K562 (cell line): ENCODE measurements at regions not wholly inside any gene's neighbourhood (a gene's known extent, or its start where the extent isn't known, plus 50 kb on each side); places are given as distances from the start of the nearest gene placed in this dataset.

Experiments
- ATAC-seq: fragments of 200-7000 bp; cut with Tn5 transposase; 3 replicates; pipeline ENCODE4 v1.9.1; 2020; ENCODE audit warnings: moderate library complexity
- BruUV-seq: library from RNA; stranded (reverse); fragments of 400-500 nt; replicated peaks from 2 replicates; lab custom pipeline; 2021; lab: Mats Ljungman, UMichigan
- CTCF ChIA-PET: fragments of 300-600 bp; formaldehyde crosslinking; extraction: SDS; loops from one replicate; lab custom pipeline; 2021; ENCODE audit warnings: low intra/inter-chr PET ratio; lab: Yijun Ruan, JAX
- POLR2A ChIA-PET: fragments of 300-600, 350-650 bp; sonication (Branson Sonifier 250); formaldehyde crosslinking; extraction: SDS; loops from one replicate; lab custom pipeline; 2021; ENCODE audit warnings: antibody characterized with exemption, inconsistent platforms; lab: Yijun Ruan, JAX
- DNase-seq, 4 experiments: peaks; one replicate each; pipeline versions ENCODE4 v3.0.0 to v3.0.0-alpha.2; 2011 to 2018; ENCODE audit warnings: low spot score in 3 of 4, mixed read lengths in 3 of 4; ENCODE audit errors: extremely low read depth in 1 of 4
- FAIRE-seq: peaks from 2 replicates; lab custom pipeline; 2011; peaks lifted over from hg19 to GRCh38; lab: Jason Lieb, UNC
- H2AFZ ChIP-seq: 2 replicates; pipeline ENCODE4 v1.6.0; 2011; ENCODE audit warnings: low read depth, low read length, control low read depth, inconsistent platforms
- H3K27ac ChIP-seq: fragments of 200-600 bp; 3 replicates; pipeline ENCODE4 v1.8.0; 2011; ENCODE audit warnings: low read depth, mild to moderate bottlenecking, control low read depth, inconsistent platforms, low read length, moderate library complexity, mixed read lengths; ENCODE audit errors: extremely low read depth
- H3K27me3 ChIP-seq, 2 experiments: fragments of 300-600 bp in 1 of 2; 2 replicates in 1 of 2; 3 replicates in 1 of 2; pipeline versions ENCODE4 v1.6.0 to v1.8.0; 2011; ENCODE audit warnings: inconsistent platforms in 2 of 2, low read length in 2 of 2, mild to moderate bottlenecking in 1 of 2, mixed read lengths in 1 of 2, moderate library complexity in 1 of 2; ENCODE audit not compliant: control insufficient read depth in 2 of 2, insufficient read depth in 2 of 2
- H3K36me3 ChIP-seq: fragments of 300-600 bp; 3 replicates; pipeline ENCODE4 v1.8.0; 2011; ENCODE audit warnings: mild to moderate bottlenecking, low read length, inconsistent platforms; ENCODE audit not compliant: control insufficient read depth, insufficient read depth
- H3K4me1 ChIP-seq, 2 experiments: fragments of 200-600 bp in 1 of 2; replicated peaks in 1 of 2; 2 replicates in 1 of 2; 3 replicates in 1 of 2; pipeline versions ENCODE4 v1.5.1 to v1.8.0; 2011; ENCODE audit warnings: inconsistent platforms in 2 of 2, low read length in 2 of 2, mild to moderate bottlenecking in 1 of 2, mixed read lengths in 1 of 2, moderate library complexity in 1 of 2; ENCODE audit not compliant: control insufficient read depth in 2 of 2, insufficient read depth in 2 of 2
- H3K4me2 ChIP-seq: 2 replicates; pipeline ENCODE4 v1.6.1; 2011; ENCODE audit warnings: low read length, control low read depth, inconsistent platforms, mixed read lengths; ENCODE audit not compliant: insufficient read depth
- H3K4me3 ChIP-seq: fragments of 200-600 bp; sonication (generic), shearing (Covaris generic); 2 replicates; pipeline ENCODE4 v1.5.1; 2016; ENCODE audit warnings: control low read depth, inconsistent platforms
- H3K79me2 ChIP-seq: fragments of 200-600 bp; 3 replicates; pipeline ENCODE4 v1.8.0; 2011; ENCODE audit warnings: low read length, inconsistent platforms; ENCODE audit not compliant: control insufficient read depth, insufficient read depth
- H3K9ac ChIP-seq, 2 experiments: 2 replicates each; pipeline versions ENCODE4 v1.6.0 to v1.6.1; 2011; ENCODE audit warnings: low read depth in 2 of 2, low read length in 2 of 2, control low read depth in 1 of 2, inconsistent platforms in 1 of 2, mild to moderate bottlenecking in 1 of 2, mixed read lengths in 1 of 2; ENCODE audit not compliant: insufficient read depth in 1 of 2
- H3K9me1 ChIP-seq: one replicate; pipeline ENCODE4 v1.6.0; 2011; ENCODE audit warnings: inconsistent platforms, mild to moderate bottlenecking, low read length, moderate library complexity; ENCODE audit not compliant: control insufficient read depth, insufficient read depth
- H3K9me3 ChIP-seq: replicated peaks from 2 replicates; pipeline ENCODE4 v1.5.1; 2011; ENCODE audit warnings: low read depth, low read length, inconsistent platforms; ENCODE audit not compliant: control insufficient read depth, insufficient read depth
- H4K20me1 ChIP-seq: replicated peaks from 2 replicates; pipeline ENCODE4 v1.6.1; 2011; ENCODE audit warnings: low read length, inconsistent platforms, mixed read lengths; ENCODE audit not compliant: control insufficient read depth, insufficient read depth
- CSDE1 ChIP-seq, 2 experiments: fragments of 450-650 bp; IDR thresholded peaks; 2 replicates each; pipeline ENCODE4 v1.6.1; 2016; ENCODE audit warnings: mild to moderate bottlenecking in 1 of 2
- MEIS2 ChIP-seq: fragments of 450-650 bp; IDR thresholded peaks from 2 replicates; pipeline ENCODE4 v1.6.1; 2014; ENCODE audit warnings: mild to moderate bottlenecking; ENCODE audit not compliant: partially characterized antibody
- SOX6 ChIP-seq: fragments of 450-650 bp; IDR thresholded peaks from 2 replicates; pipeline ENCODE4 v1.6.1; 2014; ENCODE audit warnings: mild to moderate bottlenecking
- ZNF57 ChIP-seq: fragments of 450-650 bp; formaldehyde crosslinking; IDR thresholded peaks from 2 replicates; pipeline ENCODE4 v1.4.0; 2020; ENCODE audit warnings: mild to moderate bottlenecking, moderate library complexity
- WGBS: fragments of 100-300 bp; shearing (Covaris generic); methylation state at CpG from one replicate; pipeline ENCODE4 v1.1.6; 2016; ENCODE audit warnings: low coverage, mixed read lengths; ENCODE audit not compliant: insufficient coverage; ENCODE audit errors: missing lambda C conversion rate; 5-methylcytosine and 5-hydroxymethylcytosine counted together
- in situ Hi-C: fragments of 300-500 bp; cut with MboI; formaldehyde crosslinking; loops from 4 replicates; pipeline ENCODE4 v1.15.0; 2018; ENCODE audit warnings: inconsistent platforms, mixed read lengths
- intact Hi-C: fragments of 100-400 bp; cut with micrococcal nuclease; formaldehyde crosslinking; loops from 2 replicates; pipeline ENCODE4 v1.14.2; 2022
- TF ChIP-seq, protein P1 (sequence below), 2 experiments: IDR thresholded peaks in 1 of 2; conservative IDR thresholded peaks in 1 of 2; 2 replicates each; pipeline ENCODE4 v1.6.1; 2016; ENCODE audit warnings: low read depth in 2 of 2, mild to moderate bottlenecking in 1 of 2, missing compliant biosample characterization in 1 of 2, missing genetic modification characterization in 1 of 2, moderate library complexity in 1 of 2
- TF ChIP-seq, protein P2 (sequence below): sonication (generic); formaldehyde crosslinking; IDR thresholded peaks from 2 replicates; pipeline ENCODE4 v1.9.0; 2022; ENCODE audit warnings: mild to moderate bottlenecking, missing genetic modification reagents

DNA sequence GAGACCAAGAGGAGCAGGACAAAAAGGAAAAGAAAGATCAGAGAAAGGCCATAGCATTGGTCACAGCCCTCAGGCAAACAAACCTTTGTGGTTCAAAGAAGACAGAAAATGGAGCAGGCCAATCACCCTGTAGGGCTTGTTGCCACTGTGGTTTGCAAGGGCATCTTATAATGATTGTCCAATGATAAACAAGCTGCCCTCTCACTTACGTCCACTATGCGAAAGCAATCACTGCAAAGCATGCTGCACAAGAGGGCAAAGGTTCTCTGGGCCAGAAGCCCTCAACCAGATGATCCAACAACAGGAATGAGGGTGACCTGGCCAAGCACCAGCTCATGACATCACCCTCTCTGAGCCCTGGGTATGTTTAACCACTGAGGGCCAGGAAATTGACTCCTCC lies 360.9 kb upstream of the HSFY2 start:
- H3K9me3 ChIP-seq: no peaks in the 10 kb centered on the region
- intact Hi-C loops: no loop called here

More for the DNA sequence above, 360.9 kb upstream of the HSFY2 start:
- H3K4me2 ChIP-seq: no peak overlapping the region
- ATAC-seq (no peak), DNase-seq (no peak), FAIRE-seq (no peak)
- H3K4me3 ChIP-seq: no peak overlapping the region
- no peaks in the 10 kb centered on the region for H3K27me3 ChIP-seq
- H3K79me2 ChIP-seq: no peaks in the 10 kb centered on the region
- H3K27ac ChIP-seq: no peak overlapping the region
- H3K9ac ChIP-seq: no peak overlapping the region
- ChIA-PET POLR2A (no interaction called here), CTCF (no interaction called here)
- no peak overlapping the region for H2AFZ ChIP-seq
- in situ Hi-C loops: no loop called here
- no TSS peak for BruUV-seq
- H3K9me1 ChIP-seq: no peaks in the 10 kb centered on the region
- TF ChIP-seq, protein P1, sequence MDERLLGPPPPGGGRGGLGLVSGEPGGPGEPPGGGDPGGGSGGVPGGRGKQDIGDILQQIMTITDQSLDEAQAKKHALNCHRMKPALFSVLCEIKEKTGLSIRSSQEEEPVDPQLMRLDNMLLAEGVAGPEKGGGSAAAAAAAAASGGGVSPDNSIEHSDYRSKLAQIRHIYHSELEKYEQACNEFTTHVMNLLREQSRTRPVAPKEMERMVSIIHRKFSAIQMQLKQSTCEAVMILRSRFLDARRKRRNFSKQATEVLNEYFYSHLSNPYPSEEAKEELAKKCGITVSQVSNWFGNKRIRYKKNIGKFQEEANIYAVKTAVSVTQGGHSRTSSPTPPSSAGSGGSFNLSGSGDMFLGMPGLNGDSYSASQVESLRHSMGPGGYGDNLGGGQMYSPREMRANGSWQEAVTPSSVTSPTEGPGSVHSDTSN (CRISPR knock-in tag; IDR thresholded peaks at IDR 0.05; ENCODE audit: low read depth): no peak
- TF ChIP-seq, protein P1 (tag; conservative IDR thresholded peaks at IDR 0.05; ENCODE audit: low read depth): no peak
- TF ChIP-seq CSDE1 (IDR thresholded peaks at IDR 0.05) (no peak), ZNF57 (CRISPR knock-in tag) (no peak), SOX6 (no peak), MEIS2 (no peak)
- TF ChIP-seq, protein P2, sequence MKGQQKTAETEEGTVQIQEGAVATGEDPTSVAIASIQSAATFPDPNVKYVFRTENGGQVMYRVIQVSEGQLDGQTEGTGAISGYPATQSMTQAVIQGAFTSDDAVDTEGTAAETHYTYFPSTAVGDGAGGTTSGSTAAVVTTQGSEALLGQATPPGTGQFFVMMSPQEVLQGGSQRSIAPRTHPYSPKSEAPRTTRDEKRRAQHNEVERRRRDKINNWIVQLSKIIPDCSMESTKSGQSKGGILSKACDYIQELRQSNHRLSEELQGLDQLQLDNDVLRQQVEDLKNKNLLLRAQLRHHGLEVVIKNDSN (CRISPR knock-in tag): no peak
- no peaks in the 10 kb centered on the region for H3K4me1 ChIP-seq
- no peaks in the 10 kb centered on the region for H4K20me1 ChIP-seq
- H3K36me3 ChIP-seq: no peaks in the 10 kb centered on the region
- WGBS: no CpG with 5 or more reads among the region's 2 CpGs
